GM12878 (cell line): ENCODE measurements at regions not wholly inside any gene's neighbourhood (a gene's known extent, or its start where the extent isn't known, plus 50 kb on each side); places are given as distances from the start of the nearest gene placed in this dataset.

Experiments
- ATAC-seq: fragments of 200-7000 bp; cut with Tn5 transposase; 3 replicates; pipeline ENCODE4 v1.9.1; 2020; ENCODE audit warnings: mild to moderate bottlenecking, moderate library complexity
- BruUV-seq: library from RNA; stranded (reverse); fragments of 400-500 nt; replicated peaks from 2 replicates; lab custom pipeline; 2021; lab: Mats Ljungman, UMichigan
- CTCF ChIA-PET: fragments of 300-600 bp; sonication (Branson Sonifier 250); formaldehyde crosslinking; extraction: SDS; loops from one replicate; lab custom pipeline; 2021; ENCODE audit warnings: inconsistent platforms; lab: Yijun Ruan, JAX
- POLR2A ChIA-PET: fragments of 350-600 bp; formaldehyde crosslinking; extraction: SDS; loops from one replicate; lab custom pipeline; 2021; ENCODE audit warnings: inconsistent platforms; lab: Charles Lee
- RAD21 ChIA-PET: fragments of 300-600 bp; sonication (Branson Sonifier 250); formaldehyde crosslinking; loops from one replicate; lab custom pipeline; 2023; ENCODE audit warnings: antibody characterized with exemption; ENCODE audit not compliant: unreplicated experiment; lab: Charles Lee
- SMC1A ChIA-PET: fragments of 300-600 bp; sonication (Branson Sonifier 250); formaldehyde crosslinking; loops from one replicate; lab custom pipeline; 2023; ENCODE audit not compliant: unreplicated experiment, uncharacterized antibody; lab: Charles Lee
- DNase-seq: peaks from one replicate; pipeline ENCODE4 v3.0.0-alpha.2; 2011; ENCODE audit warnings: low read depth, low spot score
- FAIRE-seq: peaks from 3 replicates; lab custom pipeline; 2011; peaks lifted over from hg19 to GRCh38; lab: Jason Lieb, UNC
- H2AFZ ChIP-seq: 2 replicates; pipeline ENCODE4 v1.6.0; 2011; ENCODE audit warnings: low read depth, low read length, control low read depth; ENCODE audit not compliant: control insufficient read depth
- H3K27ac ChIP-seq: 2 replicates; pipeline ENCODE4 v1.5.1; 2011; ENCODE audit warnings: control low read depth; ENCODE audit not compliant: control insufficient read depth, insufficient read depth
- H3K27me3 ChIP-seq, 2 experiments: replicated peaks in 1 of 2; 2 replicates each; pipeline versions ENCODE4 v1.6.0 to v1.6.1; 2011; ENCODE audit warnings: low read length in 1 of 2; ENCODE audit not compliant: control insufficient read depth in 2 of 2, insufficient read depth in 2 of 2
- H3K36me3 ChIP-seq, 2 experiments: 2 replicates each; pipeline ENCODE4 v1.5.1; 2011; ENCODE audit warnings: low read length in 1 of 2; ENCODE audit not compliant: control insufficient read depth in 2 of 2, insufficient read depth in 2 of 2
- H3K4me1 ChIP-seq: 2 replicates; pipeline ENCODE4 v1.6.1; 2011; ENCODE audit warnings: mild to moderate bottlenecking, low read length, moderate library complexity, mixed read lengths; ENCODE audit not compliant: control insufficient read depth, insufficient read depth
- H3K4me2 ChIP-seq: 2 replicates; pipeline ENCODE4 v1.6.0; 2011; ENCODE audit warnings: control low read depth; ENCODE audit not compliant: control insufficient read depth, insufficient read depth
- H3K4me3 ChIP-seq: fragments of 200-600 bp; sonication (generic); 2 replicates; pipeline ENCODE4 v1.5.1; 2016
- H3K79me2 ChIP-seq: 2 replicates; pipeline ENCODE4 v1.6.0; 2011; ENCODE audit warnings: low read length; ENCODE audit not compliant: control insufficient read depth, insufficient read depth
- H3K9ac ChIP-seq: 2 replicates; pipeline ENCODE4 v1.8.0; 2011; ENCODE audit warnings: low read length, control low read depth, mixed read lengths; ENCODE audit not compliant: control insufficient read depth, insufficient read depth
- H3K9me3 ChIP-seq: replicated peaks from 3 replicates; pipeline ENCODE4 v1.5.1; 2011; ENCODE audit warnings: mild to moderate bottlenecking, low read length; ENCODE audit not compliant: control insufficient read depth, insufficient read depth
- H4K20me1 ChIP-seq: 2 replicates; pipeline ENCODE4 v1.6.0; 2011; ENCODE audit not compliant: control insufficient read depth, insufficient read depth
- ATF7 ChIP-seq: fragments of 450-650 bp; IDR thresholded peaks from 2 replicates; pipeline ENCODE4 v1.6.1; 2016; ENCODE audit warnings: low read depth, mild to moderate bottlenecking
- CREM ChIP-seq: IDR thresholded peaks from 2 replicates; pipeline ENCODE4 v1.6.1; 2014; ENCODE audit warnings: antibody characterized with exemption, low read depth
- JUNB ChIP-seq: IDR thresholded peaks from 2 replicates; pipeline ENCODE4 v1.6.1; 2016; ENCODE audit warnings: antibody characterized with exemption, mild to moderate bottlenecking
- NFYB ChIP-seq: IDR thresholded peaks from 2 replicates; pipeline ENCODE4 v1.6.1; 2011; ENCODE audit warnings: low read depth, mild to moderate bottlenecking, low read length, improper control_type of control experiment, moderate library complexity; ENCODE audit not compliant: insufficient read depth
- NR2C2 ChIP-seq: IDR thresholded peaks from 2 replicates; pipeline ENCODE4 v1.6.1; 2011; ENCODE audit warnings: borderline replicate concordance, low read depth; ENCODE audit not compliant: control insufficient read depth, insufficient read length
- NRF1 ChIP-seq: conservative IDR thresholded peaks from 2 replicates; pipeline ENCODE4 v1.6.1; 2011; ENCODE audit warnings: mild to moderate bottlenecking, low read depth, low read length, improper control_type of control experiment
- POLR2AphosphoS2 ChIP-seq: IDR thresholded peaks from 2 replicates; pipeline ENCODE4 v1.6.1; 2011; ENCODE audit warnings: low read depth, mild to moderate bottlenecking, low read length, improper control_type of control experiment, moderate library complexity
- RAD51 ChIP-seq: fragments of 450-650 bp; IDR thresholded peaks from 2 replicates; pipeline ENCODE4 v1.6.1; 2016; ENCODE audit warnings: moderate library complexity, mild to moderate bottlenecking, inconsistent platforms
- STAT3 ChIP-seq: IDR thresholded peaks from 2 replicates; pipeline ENCODE4 v1.6.1; 2011; ENCODE audit warnings: low read depth, low read length, improper control_type of control experiment
- TCF3 ChIP-seq: IDR thresholded peaks from 2 replicates; pipeline ENCODE4 v1.6.1; 2012; ENCODE audit warnings: low read depth, mild to moderate bottlenecking, low read length, borderline replicate concordance; ENCODE audit not compliant: insufficient read depth
- TCF7 ChIP-seq: IDR thresholded peaks from 2 replicates; pipeline ENCODE4 v1.6.1; 2014; ENCODE audit warnings: antibody characterized with exemption, borderline replicate concordance
- WGBS: methylation state at CpG from one replicate; pipeline ENCODE4 v1.1.6; 2016; ENCODE audit warnings: low lambda C conversion rate; ENCODE audit not compliant: insufficient replicate concordance, insufficient coverage; ENCODE audit errors: missing lambda C conversion rate; 5-methylcytosine and 5-hydroxymethylcytosine counted together
- in situ Hi-C: fragments of 300-500 bp; cut with MboI; formaldehyde crosslinking; loops from 9 replicates; pipeline ENCODE4 v1.14.3; 2018; ENCODE audit warnings: mixed read lengths
- intact Hi-C: fragments of 100-400 bp; cut with micrococcal nuclease; formaldehyde crosslinking; loops from one replicate; pipeline ENCODE4 v1.14.2; 2022; ENCODE audit not compliant: unreplicated experiment
- TF ChIP-seq, protein P1 (sequence below): IDR thresholded peaks from 2 replicates; pipeline ENCODE4 v1.6.1; 2011; ENCODE audit warnings: low read depth, mild to moderate bottlenecking, low read length, moderate library complexity, borderline replicate concordance; ENCODE audit errors: extremely low read depth
- TF ChIP-seq, protein P2 (sequence below): fragments of 450-650 bp; formaldehyde crosslinking; IDR thresholded peaks from 2 replicates; pipeline ENCODE4 v1.5.0; 2022; ENCODE audit warnings: mild to moderate bottlenecking, missing genetic modification characterization

DNA sequence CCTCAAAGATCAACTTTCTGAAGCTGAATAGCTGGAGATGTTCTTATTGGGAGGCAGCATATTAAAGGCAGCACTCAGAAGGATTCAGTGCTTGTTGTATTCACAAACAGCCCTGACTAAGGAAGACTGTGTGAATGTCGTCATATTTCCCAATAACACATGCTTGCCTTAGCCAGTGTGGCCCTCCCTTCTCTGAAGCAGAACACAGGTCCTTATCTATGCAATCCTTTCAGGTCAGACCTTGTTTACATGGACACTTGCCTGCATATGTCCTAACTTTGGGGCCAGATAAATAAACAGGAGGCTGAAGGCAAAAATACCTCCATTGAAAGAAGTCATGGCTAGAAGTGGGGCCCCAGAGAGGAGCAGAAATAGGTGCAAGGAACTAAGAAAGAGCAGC lies 97.2 kb downstream of the SLC4A3 start:
- Histone ChIP-seq H3K27ac (no peak overlapping the region), H3K4me2 (no peak overlapping the region), H3K79me2 (no peaks in the 10 kb centered on the region), H3K4me3 (no peak overlapping the region), H3K9ac (no peak overlapping the region), H2AFZ (no peak overlapping the region), H3K4me1 (no peaks in the 10 kb centered on the region), H4K20me1 (no peaks in the 10 kb centered on the region), H3K9me3 (no peaks in the 10 kb centered on the region), H3K27me3 (0 out of 4 replicates have a peak, but pooled peaks cover 0 to 3% of the 10 kb centered on the region in 2 experiments), H3K36me3 (no peaks in the 10 kb centered on the region)
- RAD21 ChIA-PET = no interaction called here
- SMC1A ChIA-PET = no interaction called here
- 6% methylated on average over 1 of the region's 1 CpG for WGBS
- ATAC-seq (no peak), DNase-seq (no peak), FAIRE-seq (no peak)
- TF ChIP-seq RAD51 (no peak), CREM (no peak), ATF7 (no peak)
- in situ Hi-C loops (loop anchor here (10.0 kb wide), 1 partner anchor 1850 kb away; the partner anchor contains the start of gene EPHA4), intact Hi-C loops (no loop called here)
- BruUV-seq = no TSS peak
- CTCF ChIA-PET = no interaction called here
- POLR2A ChIA-PET = no interaction called here

DNA sequence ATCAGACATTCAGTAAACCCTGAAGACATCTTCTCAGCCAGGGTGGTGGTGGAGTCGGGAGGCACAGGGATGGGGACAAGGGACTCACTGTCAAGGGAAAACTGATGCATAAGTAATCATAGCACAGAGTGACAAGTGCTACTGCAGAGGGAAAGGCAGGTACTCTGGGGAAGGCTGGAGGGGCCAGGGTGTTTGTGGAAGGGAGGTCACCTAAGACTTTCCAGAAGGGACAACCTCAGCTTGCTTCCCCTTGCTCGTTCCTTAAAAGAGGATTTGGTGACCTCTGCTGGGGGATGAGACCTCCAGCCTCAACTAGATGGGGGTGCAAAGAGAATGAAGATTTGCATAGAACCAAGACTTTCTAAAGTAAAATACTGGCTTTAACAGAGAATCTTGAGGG lies 99.5 kb downstream of the SLC4A3 start:
- DNase-seq = no peak
- no peaks in the 10 kb centered on the region for H3K9me3 ChIP-seq
- FAIRE-seq = no peak
- ChIA-PET POLR2A (no interaction called here), RAD21 (no interaction called here), SMC1A (no interaction called here), CTCF (no interaction called here)
- no peaks in the 10 kb centered on the region for H3K79me2 ChIP-seq
- no peak overlapping the region for H3K9ac ChIP-seq
- H4K20me1 ChIP-seq = no peaks in the 10 kb centered on the region
- intact Hi-C loops = no loop called here
- no TSS peak for BruUV-seq
- H3K27me3 ChIP-seq = 0 out of 4 replicates have a peak, but pooled peaks cover 0 to 3% of the 10 kb centered on the region in 2 experiments
- no peak overlapping the region for H3K27ac ChIP-seq
- no peak overlapping the region for H3K4me2 ChIP-seq
- no peak overlapping the region for H3K4me3 ChIP-seq
- no peak for ATAC-seq
- no peak overlapping the region for H2AFZ ChIP-seq
- no peaks in the 10 kb centered on the region for H3K36me3 ChIP-seq
- no peaks in the 10 kb centered on the region for H3K4me1 ChIP-seq
- in situ Hi-C loops = loop anchor here (10.0 kb wide), 1 partner anchor 1848 kb away; the partner anchor contains the start of gene EPHA4
- 4% methylated on average over 2 of the region's 2 CpGs for WGBS
- TF ChIP-seq, protein P1, sequence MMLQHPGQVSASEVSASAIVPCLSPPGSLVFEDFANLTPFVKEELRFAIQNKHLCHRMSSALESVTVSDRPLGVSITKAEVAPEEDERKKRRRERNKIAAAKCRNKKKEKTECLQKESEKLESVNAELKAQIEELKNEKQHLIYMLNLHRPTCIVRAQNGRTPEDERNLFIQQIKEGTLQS = no peak
- TF ChIP-seq, protein P2, sequence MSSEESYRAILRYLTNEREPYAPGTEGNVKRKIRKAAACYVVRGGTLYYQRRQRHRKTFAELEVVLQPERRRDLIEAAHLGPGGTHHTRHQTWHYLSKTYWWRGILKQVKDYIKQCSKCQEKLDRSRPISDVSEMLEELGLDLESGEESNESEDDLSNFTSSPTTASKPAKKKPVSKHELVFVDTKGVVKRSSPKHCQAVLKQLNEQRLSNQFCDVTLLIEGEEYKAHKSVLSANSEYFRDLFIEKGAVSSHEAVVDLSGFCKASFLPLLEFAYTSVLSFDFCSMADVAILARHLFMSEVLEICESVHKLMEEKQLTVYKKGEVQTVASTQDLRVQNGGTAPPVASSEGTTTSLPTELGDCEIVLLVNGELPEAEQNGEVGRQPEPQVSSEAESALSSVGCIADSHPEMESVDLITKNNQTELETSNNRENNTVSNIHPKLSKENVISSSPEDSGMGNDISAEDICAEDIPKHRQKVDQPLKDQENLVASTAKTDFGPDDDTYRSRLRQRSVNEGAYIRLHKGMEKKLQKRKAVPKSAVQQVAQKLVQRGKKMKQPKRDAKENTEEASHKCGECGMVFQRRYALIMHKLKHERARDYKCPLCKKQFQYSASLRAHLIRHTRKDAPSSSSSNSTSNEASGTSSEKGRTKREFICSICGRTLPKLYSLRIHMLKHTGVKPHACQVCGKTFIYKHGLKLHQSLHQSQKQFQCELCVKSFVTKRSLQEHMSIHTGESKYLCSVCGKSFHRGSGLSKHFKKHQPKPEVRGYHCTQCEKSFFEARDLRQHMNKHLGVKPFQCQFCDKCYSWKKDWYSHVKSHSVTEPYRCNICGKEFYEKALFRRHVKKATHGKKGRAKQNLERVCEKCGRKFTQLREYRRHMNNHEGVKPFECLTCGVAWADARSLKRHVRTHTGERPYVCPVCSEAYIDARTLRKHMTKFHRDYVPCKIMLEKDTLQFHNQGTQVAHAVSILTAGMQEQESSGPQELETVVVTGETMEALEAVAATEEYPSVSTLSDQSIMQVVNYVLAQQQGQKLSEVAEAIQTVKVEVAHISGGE (CRISPR knock-in tag) = no peak
- no peak for TF ChIP-seq JUNB
- TF ChIP-seq POLR2AphosphoS2 = no peak
- TF ChIP-seq NFYB = no peak
- no peak for TF ChIP-seq TCF3
- TF ChIP-seq NRF1 = no peak
- no peak for TF ChIP-seq TCF7
- TF ChIP-seq STAT3 = no peak
- no peak for TF ChIP-seq NR2C2
